Mesendoderm (in vitro differentiated cells): ENCODE measurements at regions not wholly inside any gene's neighbourhood (a gene's known extent, or its start where the extent isn't known, plus 50 kb on each side); places are given as distances from the start of the nearest gene placed in this dataset.
"Not testable (repeated sequence)": the region's sequence is repeated elsewhere in the genome, so short reads cannot be mapped to it uniquely, and the experiment has no call there.

ENCODE experiments used
- DNase-seq: peaks from one replicate; pipeline ENCODE4 v3.0.0; 2013
- H2AK5ac ChIP-seq: 2 replicates; pipeline ENCODE4 v1.6.1; 2013; ENCODE audit warnings: low read length, inconsistent platforms
- H2BK120ac ChIP-seq: 2 replicates; pipeline ENCODE4 v1.6.1; 2013; ENCODE audit warnings: low read depth, mild to moderate bottlenecking, low read length, moderate library complexity, mixed read lengths
- H2BK15ac ChIP-seq: replicated peaks from 2 replicates; pipeline ENCODE4 v1.6.1; 2013; ENCODE audit warnings: low read depth, mild to moderate bottlenecking, moderate library complexity
- H2BK5ac ChIP-seq: 2 replicates; pipeline ENCODE4 v1.6.1; 2013; ENCODE audit warnings: low read length, inconsistent platforms
- H3K18ac ChIP-seq: 2 replicates; pipeline ENCODE4 v1.6.1; 2013; ENCODE audit warnings: mild to moderate bottlenecking, low read length, mixed read lengths
- H3K23ac ChIP-seq: one replicate; pipeline ENCODE4 v1.6.1; 2013; ENCODE audit warnings: low read length
- H3K27ac ChIP-seq: 2 replicates; pipeline ENCODE4 v1.5.1; 2013; ENCODE audit warnings: low read depth, mild to moderate bottlenecking, inconsistent platforms, low read length, moderate library complexity
- H3K27me3 ChIP-seq: 2 replicates; pipeline ENCODE4 v1.6.1; 2013; ENCODE audit warnings: low read length, control low read depth, mild to moderate bottlenecking, inconsistent platforms; ENCODE audit not compliant: insufficient read depth, poor library complexity
- H3K36me3 ChIP-seq: 2 replicates; pipeline ENCODE4 v1.6.1; 2013; ENCODE audit warnings: low read length, inconsistent platforms; ENCODE audit not compliant: control insufficient read depth, insufficient read depth
- H3K4ac ChIP-seq: one replicate; pipeline ENCODE4 v1.6.1; 2013; ENCODE audit warnings: low read depth, mild to moderate bottlenecking, low read length, moderate library complexity
- H3K4me1 ChIP-seq: 2 replicates; pipeline ENCODE4 v1.6.1; 2013; ENCODE audit warnings: low read depth, low read length, inconsistent platforms; ENCODE audit not compliant: control insufficient read depth
- H3K4me2 ChIP-seq: 2 replicates; pipeline ENCODE4 v1.6.1; 2013; ENCODE audit warnings: low read length
- H3K4me3 ChIP-seq: 2 replicates; pipeline ENCODE4 v1.5.1; 2013; ENCODE audit warnings: mild to moderate bottlenecking, low read length
- H3K56ac ChIP-seq: one replicate; pipeline ENCODE4 v1.6.1; 2013; ENCODE audit warnings: low read length
- H3K79me1 ChIP-seq: 2 replicates; pipeline ENCODE4 v1.6.1; 2013; ENCODE audit warnings: low read length, inconsistent platforms
- H3K79me2 ChIP-seq: 2 replicates; pipeline ENCODE4 v1.6.1; 2013; ENCODE audit warnings: mild to moderate bottlenecking, low read length; ENCODE audit not compliant: control insufficient read depth, insufficient read depth
- H3K9ac ChIP-seq: 2 replicates; pipeline ENCODE4 v1.6.1; 2013; ENCODE audit warnings: low read length, inconsistent platforms
- H4K5ac ChIP-seq: one replicate; pipeline ENCODE4 v1.6.1; 2013; ENCODE audit warnings: low read length
- H4K8ac ChIP-seq: one replicate; pipeline ENCODE4 v1.6.1; 2013; ENCODE audit warnings: low read depth, mild to moderate bottlenecking, control low read depth, low read length, moderate library complexity
- WGBS: extraction: QIAGEN DNeasy Blood & Tissue Kit; methylation state at CpG from one replicate; pipeline ENCODE4 v1.1.7; 2013; ENCODE audit warnings: low lambda C conversion rate, missing lambda C conversion rate; ENCODE audit not compliant: insufficient coverage; ENCODE audit errors: extremely low coverage; 5-methylcytosine and 5-hydroxymethylcytosine counted together

GRCh38 chr1:121531747-121532146, 347.0 kb downstream of the SRGAP2C start:
- not testable (repeated sequence) for H3K27ac ChIP-seq, H4K8ac ChIP-seq, H2AK5ac ChIP-seq, H3K79me2 ChIP-seq, H3K4me3 ChIP-seq, H3K79me1 ChIP-seq, H3K4me2 ChIP-seq, H3K23ac ChIP-seq, H3K4ac ChIP-seq, H2BK15ac ChIP-seq, H4K5ac ChIP-seq, H3K56ac ChIP-seq, H2BK120ac ChIP-seq, H3K36me3 ChIP-seq, H3K18ac ChIP-seq, H3K4me1 ChIP-seq, H3K27me3 ChIP-seq, H3K9ac ChIP-seq, DNase-seq, H2BK5ac ChIP-seq
- no CpG with 5 or more reads among the region's 5 CpGs for WGBS

DNA sequence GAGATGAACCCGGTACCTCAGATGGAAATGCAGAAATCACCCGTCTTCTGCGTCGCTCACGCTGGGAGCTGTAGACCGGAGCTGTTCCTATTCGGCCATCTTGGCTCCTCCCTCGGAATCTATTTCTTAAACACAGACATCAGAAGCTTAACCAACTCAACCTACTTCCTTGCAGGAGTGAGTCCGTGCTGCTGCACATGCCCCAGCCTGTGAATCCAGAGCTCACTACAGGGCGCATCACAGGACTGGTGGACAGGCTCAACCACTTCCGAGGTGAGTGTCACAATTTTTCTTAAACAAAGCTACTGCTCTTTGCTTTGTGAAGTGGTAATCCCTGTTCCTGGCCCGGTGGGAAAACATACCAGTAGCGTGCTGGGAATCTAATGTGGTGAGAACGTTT, 353.4 kb downstream of the SRGAP2C start:
- not testable (repeated sequence) for H3K4me3 ChIP-seq, H3K23ac ChIP-seq, H3K79me1 ChIP-seq, H3K27me3 ChIP-seq, H3K9ac ChIP-seq, H2BK15ac ChIP-seq, H3K4me1 ChIP-seq, H2AK5ac ChIP-seq, H3K27ac ChIP-seq, H3K36me3 ChIP-seq, DNase-seq, H2BK120ac ChIP-seq, H4K8ac ChIP-seq, H2BK5ac ChIP-seq, H3K79me2 ChIP-seq, H3K56ac ChIP-seq, H3K18ac ChIP-seq, H4K5ac ChIP-seq, H3K4ac ChIP-seq, H3K4me2 ChIP-seq
- no CpG with 5 or more reads among the region's 14 CpGs for WGBS

DNA sequence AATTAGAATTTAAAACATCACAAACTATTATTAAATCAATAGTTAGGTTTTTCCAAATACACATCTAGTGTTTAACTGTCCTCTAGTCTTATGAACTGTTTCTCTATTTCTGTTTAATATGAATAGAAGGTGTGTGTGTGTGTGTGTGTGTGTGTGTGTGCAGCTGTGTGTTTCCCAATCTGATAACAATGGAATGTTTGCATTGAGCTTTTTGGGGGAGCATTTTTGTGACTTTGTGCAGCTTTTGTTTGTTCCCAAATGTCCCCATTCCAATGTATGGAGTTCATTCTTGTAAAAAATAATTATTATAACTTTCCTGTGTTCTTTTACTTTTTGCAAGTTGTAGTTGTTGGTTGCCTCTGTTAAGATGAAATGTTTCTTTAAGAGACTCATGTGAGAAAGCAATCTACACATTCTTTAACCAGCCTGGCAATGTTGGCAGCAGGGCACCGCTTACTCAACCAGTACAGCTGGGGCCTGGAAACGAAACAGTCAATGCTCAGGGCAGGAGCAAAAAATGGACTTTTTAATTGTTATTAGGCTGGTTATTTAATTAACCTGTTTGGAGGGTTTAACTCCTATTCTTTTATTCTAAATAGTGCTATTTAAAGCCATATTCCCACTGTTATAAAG, 354.3 kb downstream of the SRGAP2C start:
- Histone ChIP-seq H2BK5ac (no peak overlapping the region), H3K79me1 (no peaks in the 10 kb centered on the region), H2BK120ac (no peak overlapping the region), H3K27me3 (no peaks in the 10 kb centered on the region), H2BK15ac (no peak overlapping the region), H3K4me1 (no peaks in the 10 kb centered on the region), H3K27ac (no peak overlapping the region), H3K4ac (no peak overlapping the region), H3K23ac (no peak overlapping the region), H3K4me2 (no peak overlapping the region), H3K36me3 (no peaks in the 10 kb centered on the region), H2AK5ac (no peak overlapping the region), H3K56ac (no peak overlapping the region), H3K18ac (no peak overlapping the region), H3K9ac (no peak overlapping the region), H4K8ac (no peak overlapping the region), H3K79me2 (no peaks in the 10 kb centered on the region), H4K5ac (no peak overlapping the region), H3K4me3 (no peak overlapping the region)
- no CpG with 5 or more reads among the region's 2 CpGs for WGBS
- no peak for DNase-seq

- H3K18ac ChIP-seq, H2BK15ac ChIP-seq, H3K4ac ChIP-seq, H3K56ac ChIP-seq, DNase-seq, H3K23ac ChIP-seq, H3K4me1 ChIP-seq, H4K8ac ChIP-seq, H2BK5ac ChIP-seq, H3K4me2 ChIP-seq, H3K79me1 ChIP-seq, H3K27me3 ChIP-seq, H2BK120ac ChIP-seq, H3K9ac ChIP-seq, H3K79me2 ChIP-seq, H3K4me3 ChIP-seq, H2AK5ac ChIP-seq, H3K36me3 ChIP-seq, H4K5ac ChIP-seq, H3K27ac ChIP-seq: not testable (repeated sequence)
- WGBS = no CpG with 5 or more reads among the region's 4 CpGs
Observed at GRCh38 chr1:121543988-121544387, 359.2 kb downstream of the SRGAP2C start.

- H3K18ac ChIP-seq = no peak overlapping the region
- DNase-seq = no peak
- no peaks in the 10 kb centered on the region for H3K36me3 ChIP-seq
Observed at GRCh38 chr1:121544500-121544899, 359.7 kb downstream of the SRGAP2C start.

DNA sequence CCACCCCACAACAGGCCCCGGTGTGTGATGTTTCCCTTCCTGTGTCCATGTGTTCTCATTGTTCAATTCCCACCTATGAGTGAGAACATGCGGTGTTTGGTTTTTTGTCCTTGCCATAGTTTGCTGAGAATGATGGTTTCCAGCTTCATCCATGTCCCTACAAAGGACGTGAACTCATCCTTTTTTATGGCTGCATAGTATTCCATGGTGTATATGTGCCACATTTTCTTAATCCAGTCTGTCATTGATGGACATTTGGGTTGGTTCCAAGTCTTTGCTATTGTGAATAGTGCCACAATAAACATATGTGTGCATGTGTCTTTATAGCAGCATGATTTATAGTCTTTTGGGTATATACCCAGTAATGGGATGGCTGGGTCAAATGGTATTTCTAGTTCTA, 361.1 kb downstream of the SRGAP2C start:
- H3K27me3 ChIP-seq, DNase-seq, H4K5ac ChIP-seq, H3K79me2 ChIP-seq, H3K4me1 ChIP-seq, H4K8ac ChIP-seq, H3K4me2 ChIP-seq, H3K79me1 ChIP-seq, H2AK5ac ChIP-seq, H3K27ac ChIP-seq, H2BK5ac ChIP-seq, H3K9ac ChIP-seq, H2BK15ac ChIP-seq, H3K56ac ChIP-seq, H2BK120ac ChIP-seq, H3K4me3 ChIP-seq, H3K23ac ChIP-seq, H3K36me3 ChIP-seq, H3K18ac ChIP-seq, H3K4ac ChIP-seq: not testable (repeated sequence)
- no CpG with 5 or more reads among the region's 3 CpGs for WGBS

More at GRCh38 chr1:121544500-121544899, 359.7 kb downstream of the SRGAP2C start:
- Histone ChIP-seq H4K5ac (no peak overlapping the region), H3K79me2 (no peaks in the 10 kb centered on the region), H2BK5ac (no peak overlapping the region), H2AK5ac (no peak overlapping the region), H3K4me1 (no peaks in the 10 kb centered on the region), H3K4me2 (no peak overlapping the region), H3K79me1 (no peaks in the 10 kb centered on the region), H3K56ac (no peak overlapping the region), H3K4ac (no peak overlapping the region), H3K27me3 (no peaks in the 10 kb centered on the region), H3K9ac (no peak overlapping the region), H4K8ac (no peak overlapping the region), H3K23ac (no peak overlapping the region), H2BK15ac (no peak overlapping the region), H3K4me3 (no peak overlapping the region), H2BK120ac (no peak overlapping the region), H3K27ac (no peak overlapping the region)
- WGBS = no CpG with 5 or more reads among the region's 2 CpGs
